ENCODE measurements at regions not wholly inside any gene's neighbourhood (a gene's known extent, or its start where the extent isn't known, plus 50 kb on each side); places are given as distances from the start of the nearest gene placed in this dataset.

- no peak for TF ChIP-seq CTCF (tag by site-specific recombination; IDR thresholded peaks at IDR 0.05)
- no peak for TF ChIP-seq ZNF76 (tag by site-specific recombination; IDR thresholded peaks at IDR 0.05; ENCODE audit: borderline replicate concordance, low read depth)
- TF ChIP-seq ZNF692 (tag by site-specific recombination; IDR thresholded peaks at IDR 0.05), result no peak
- TF ChIP-seq, protein P1, sequence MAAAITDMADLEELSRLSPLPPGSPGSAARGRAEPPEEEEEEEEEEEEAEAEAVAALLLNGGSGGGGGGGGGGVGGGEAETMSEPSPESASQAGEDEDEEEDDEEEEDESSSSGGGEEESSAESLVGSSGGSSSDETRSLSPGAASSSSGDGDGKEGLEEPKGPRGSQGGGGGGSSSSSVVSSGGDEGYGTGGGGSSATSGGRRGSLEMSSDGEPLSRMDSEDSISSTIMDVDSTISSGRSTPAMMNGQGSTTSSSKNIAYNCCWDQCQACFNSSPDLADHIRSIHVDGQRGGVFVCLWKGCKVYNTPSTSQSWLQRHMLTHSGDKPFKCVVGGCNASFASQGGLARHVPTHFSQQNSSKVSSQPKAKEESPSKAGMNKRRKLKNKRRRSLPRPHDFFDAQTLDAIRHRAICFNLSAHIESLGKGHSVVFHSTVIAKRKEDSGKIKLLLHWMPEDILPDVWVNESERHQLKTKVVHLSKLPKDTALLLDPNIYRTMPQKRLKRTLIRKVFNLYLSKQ (tag by site-specific recombination; IDR thresholded peaks at IDR 0.05; ENCODE audit: borderline replicate concordance), result no peak
- no peak for TF ChIP-seq ZNF621 (tag by site-specific recombination; IDR thresholded peaks at IDR 0.05)
These were observed 59.7 kb downstream of the HES1 start (continued) for GRCh38 chr3:194195611-194196010.

DNA sequence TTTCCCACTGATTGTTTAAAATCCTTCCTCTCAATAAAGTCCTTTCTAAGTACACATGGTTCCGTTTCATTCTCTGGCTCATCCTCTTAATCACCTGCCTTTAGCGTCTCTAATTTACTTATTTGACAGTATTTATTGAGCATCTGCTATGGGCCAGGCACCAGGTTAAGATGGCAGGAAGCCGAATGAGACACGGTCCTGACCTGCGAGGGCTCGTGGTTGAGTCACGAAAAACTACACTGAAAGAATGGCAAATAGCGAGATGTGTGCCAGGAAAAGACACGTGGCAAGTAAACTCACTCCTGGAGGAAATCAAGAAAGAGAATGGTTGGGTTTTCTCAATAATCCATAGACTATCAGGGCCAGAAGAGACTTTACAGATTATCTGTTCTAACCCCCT is 60.9 kb downstream of the HES1 start:
- ChIA-PET CTCF (interaction anchor here (1.2 kb wide), 1 partner anchor 20 kb away, joined by 3 read pairs; no protein-coding TSS in a partner anchor), POLR2A (no interaction called here)
- Histone ChIP-seq H3K4me1 (ENCODE audit: control insufficient read depth, insufficient read depth, low read length) (no peaks in the 10 kb centered on the region), H3K27ac (ENCODE audit: extremely low read depth, low read depth, low read length) (no peak overlapping the region), H3K9me3 (ENCODE audit: control insufficient read depth, insufficient read depth, low read depth, low read length) (no peaks in the 10 kb centered on the region), H3K36me3 (ENCODE audit: control insufficient read depth in 2 of 2, insufficient read depth in 1 of 2, low read length in 2 of 2) (no peaks in the 10 kb centered on the region), H3K4me3 (ENCODE audit: low read depth, low read length) (no peak overlapping the region)
- no peak for TF ChIP-seq ZNF19 (tag by site-specific recombination; IDR thresholded peaks at IDR 0.05; ENCODE audit: low read depth)
- no peak for TF ChIP-seq SETDB1 (IDR thresholded peaks at IDR 0.05; ENCODE audit: insufficient read length, low read length)
- TF ChIP-seq, protein P2, sequence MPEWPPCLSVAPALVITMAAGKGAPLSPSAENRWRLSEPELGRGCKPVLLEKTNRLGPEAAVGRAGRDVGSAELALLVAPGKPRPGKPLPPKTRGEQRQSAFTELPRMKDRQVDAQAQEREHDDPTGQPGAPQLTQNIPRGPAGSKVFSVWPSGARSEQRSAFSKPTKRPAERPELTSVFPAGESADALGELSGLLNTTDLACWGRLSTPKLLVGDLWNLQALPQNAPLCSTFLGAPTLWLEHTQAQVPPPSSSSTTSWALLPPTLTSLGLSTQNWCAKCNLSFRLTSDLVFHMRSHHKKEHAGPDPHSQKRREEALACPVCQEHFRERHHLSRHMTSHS (tag by site-specific recombination; IDR thresholded peaks at IDR 0.05), result no peak
- no peak for TF ChIP-seq ZNF223 (tag by site-specific recombination; IDR thresholded peaks at IDR 0.05)
- TF ChIP-seq CTCF (tag by site-specific recombination; IDR thresholded peaks at IDR 0.05), result no peak
- TF ChIP-seq ZNF280D (tag by site-specific recombination; IDR thresholded peaks at IDR 0.05), result no peak
- no peak for TF ChIP-seq ZIC2 (tag by site-specific recombination; IDR thresholded peaks at IDR 0.05)
- TF ChIP-seq ZNF23 (tag by site-specific recombination; IDR thresholded peaks at IDR 0.05; ENCODE audit: borderline replicate concordance), result no peak
- TF ChIP-seq ZBTB21 (tag by site-specific recombination; IDR thresholded peaks at IDR 0.05), result no peak
- TF ChIP-seq SALL2 (tag by site-specific recombination; IDR thresholded peaks at IDR 0.05; ENCODE audit: borderline replicate concordance), result no peak
- TF ChIP-seq, protein P1 (tag by site-specific recombination; IDR thresholded peaks at IDR 0.05; ENCODE audit: borderline replicate concordance), result no peak
- no peak for TF ChIP-seq ZNF585B (tag by site-specific recombination; IDR thresholded peaks at IDR 0.05)
